Esophagus squamous epithelium (tissue), 5 donors: ENCODE measurements at regions not wholly inside any gene's neighbourhood (a gene's known extent, or its start where the extent isn't known, plus 50 kb on each side); places are given as distances from the start of the nearest gene placed in this dataset.
A peak's percentile ranks its signal among the peaks of the same experiment; 100 is the strongest.
"Not testable (repeated sequence)": the region's sequence is repeated elsewhere in the genome, so short reads cannot be mapped to it uniquely, and the experiment has no call there.

Source experiments
- DNase-seq: peaks from one replicate; lab custom pipeline; 2025; lab: John Stamatoyannopoulos, UW
- H3K27ac ChIP-seq, 4 donors: fragments of 200-600 bp; sonication (generic); one replicate each; pipeline ENCODE4 v1.5.1; 2016 to 2019; ENCODE audit warnings: mild to moderate bottlenecking in 1 of 4
- H3K27me3 ChIP-seq, 4 donors: fragments of 200-600 bp; sonication (generic); 1 replicate in 3 of 4; 2 replicates in 1 of 4; pipeline versions ENCODE4 v1.5.1 to v1.6.0; 2017 to 2021; ENCODE audit warnings: antibody characterized with exemption in 1 of 4
- H3K36me3 ChIP-seq, 3 donors: fragments of 200-600 bp; sonication (generic); one replicate each; pipeline ENCODE4 v1.5.1; 2016 to 2019
- H3K4me1 ChIP-seq, 3 donors: fragments of 200-600 bp; sonication (generic); one replicate each; pipeline ENCODE4 v1.5.1; 2017 to 2019
- H3K4me3 ChIP-seq, 4 donors: fragments of 200-600 bp; sonication (generic); 1 replicate in 3 of 4; 2 replicates in 1 of 4; pipeline ENCODE4 v1.5.1; 2016 to 2019; ENCODE audit warnings: mild to moderate bottlenecking in 2 of 4, moderate library complexity in 1 of 4
- H3K9me3 ChIP-seq, 3 donors: fragments of 200-600 bp; sonication (generic); one replicate each; pipeline ENCODE4 v1.5.1; 2016 to 2019
- CTCF ChIP-seq, 6 experiments: fragments of 450-650 bp in 4 of 6; fragments of 200-600 bp in 2 of 6; sonication (generic) in 2 of 6; IDR thresholded peaks; one replicate each; pipeline ENCODE4 v1.5.1; 2016 to 2019; ENCODE audit warnings: antibody characterized with exemption in 6 of 6, mild to moderate bottlenecking in 4 of 6, moderate library complexity in 4 of 6
- POLR2A ChIP-seq, 4 donors: fragments of 450-650 bp; IDR thresholded peaks; one replicate each; pipeline ENCODE4 v1.6.1; 2017; ENCODE audit warnings: antibody characterized with exemption in 4 of 4, mild to moderate bottlenecking in 4 of 4, moderate library complexity in 3 of 4
- WGBS, 2 donors: methylation state at CpG; one replicate each; pipeline ENCODE4 v1.1.5; 2018; 5-methylcytosine and 5-hydroxymethylcytosine counted together
- intact Hi-C: fragments of 100-400 bp; cut with DNase I; formaldehyde crosslinking; loops from one replicate; pipeline ENCODE4 v1.15.0; 2022
- donor health status: DM: yes; HTN: yes; CAD: no.

- Histone ChIP-seq H3K4me3 (no peak overlapping the region), H3K27ac (no peak overlapping the region), H3K36me3 (no peaks in the 10 kb centered on the region), H3K27me3 (peaks cover 0 to 35% (median 2%) of the 10 kb centered on the region in 4 donors), H3K4me1 (peaks cover 0 to 8% (median 3%) of the 10 kb centered on the region in 3 donors), H3K9me3 (no peaks in the 10 kb centered on the region)
- intact Hi-C loops, result no loop called here
- 20 to 78% methylated on average over 1 to 10 of the region's 10 CpGs for WGBS, 2 donors
- DNase-seq, result no peak
- TF ChIP-seq POLR2A (IDR thresholded peaks at IDR 0.05) (no peak), CTCF (IDR thresholded peaks at IDR 0.05) (no peak)
These were observed 168.2 kb downstream of the SEPTIN7 start for GRCh38 chr7:35969066-35969465.

GRCh38 chr7:35970458-35970857 lies 169.6 kb downstream of the SEPTIN7 start:
- DNase-seq, result no peak
- intact Hi-C loops, result loop anchor here (10.0 kb wide), 1 partner anchor 56 kb away; no protein-coding TSS in a partner anchor
- H3K4me1 ChIP-seq, result peaks cover 0 to 8% (median 3%) of the 10 kb centered on the region in 3 donors
- no peaks in the 10 kb centered on the region for H3K9me3 ChIP-seq
- TF ChIP-seq CTCF (IDR thresholded peaks at IDR 0.05), result no peak
- no peak for TF ChIP-seq POLR2A (IDR thresholded peaks at IDR 0.05)
- peaks cover 0 to 35% (median 2%) of the 10 kb centered on the region in 4 donors for H3K27me3 ChIP-seq
- no peak overlapping the region for H3K27ac ChIP-seq
- 83 to 95% methylated on average over 2 of the region's 2 CpGs for WGBS, 2 donors
- no peak overlapping the region for H3K4me3 ChIP-seq
- H3K36me3 ChIP-seq, result no peaks in the 10 kb centered on the region

GRCh38 chr7:35971133-35971891 lies 170.5 kb downstream of the SEPTIN7 start:
- intact Hi-C loops, result loop anchor here (10.0 kb wide), 1 partner anchor 57 kb away; no protein-coding TSS in a partner anchor
- no peak overlapping the region for H3K27ac ChIP-seq

GRCh38 chr7:35975851-35976454 lies 175.1 kb downstream of the SEPTIN7 start:
- 0 to 7% methylated on average over 1 of the region's 1 CpG for WGBS, 2 donors
- Histone ChIP-seq H3K36me3 (no peaks in the 10 kb centered on the region), H3K27ac (no peak overlapping the region), H3K4me1 (peaks cover 0 to 8% (median 3%) of the 10 kb centered on the region in 3 donors), H3K4me3 (no peak overlapping the region), H3K9me3 (no peaks in the 10 kb centered on the region), H3K27me3 (peaks cover 0 to 13% (median under 1%) of the 10 kb centered on the region in 4 donors)
- no peak for DNase-seq
- intact Hi-C loops, result loop anchor here (10.0 kb wide), 1 partner anchor 61 kb away; no protein-coding TSS in a partner anchor
- TF ChIP-seq POLR2A (IDR thresholded peaks at IDR 0.05) (no peak), CTCF (IDR thresholded peaks at IDR 0.05) (peak; percentile 67 to 87 (median 79))

More at GRCh38 chr7:35971133-35971891, 170.5 kb downstream of the SEPTIN7 start:
- TF ChIP-seq POLR2A (IDR thresholded peaks at IDR 0.05) (no peak), CTCF (IDR thresholded peaks at IDR 0.05) (peak in 3 of 6 experiments; percentile 12 to 47 (median 25))
- Histone ChIP-seq H3K9me3 (no peaks in the 10 kb centered on the region), H3K4me3 (peak overlapping the region in 3 of 4 donors; percentile 8 to 46 (median 34)), H3K4me1 (peaks cover 0 to 8% (median 3%) of the 10 kb centered on the region in 3 donors), H3K36me3 (no peaks in the 10 kb centered on the region), H3K27me3 (peaks cover 0 to 35% (median 2%) of the 10 kb centered on the region in 4 donors)
- no peak for DNase-seq
- 37 to 46% methylated on average over 12 to 15 of the region's 55 CpGs for WGBS, 2 donors

GRCh38 chr7:35978816-35979640 lies 174.0 kb upstream of the EEPD1 start:
- WGBS, 2 donors, result 48 to 65% methylated on average over 8 of the region's 8 CpGs
- not testable (repeated sequence) for H3K36me3 ChIP-seq
- intact Hi-C loops, result loop anchor here (10.0 kb wide), 1 partner anchor 64 kb away; no protein-coding TSS in a partner anchor

More at GRCh38 chr7:35978816-35979640, 174.0 kb upstream of the EEPD1 start:
- not testable (repeated sequence) for H3K4me3 ChIP-seq, H3K27ac ChIP-seq, H3K27me3 ChIP-seq, DNase-seq, H3K4me1 ChIP-seq, H3K9me3 ChIP-seq
